Fibroblast of villous mesenchyme (primary cell): ENCODE measurements at regions not wholly inside any gene's neighbourhood (a gene's known extent, or its start where the extent isn't known, plus 50 kb on each side); places are given as distances from the start of the nearest gene placed in this dataset.

Experiments
- DNase-seq: peaks from one replicate; pipeline ENCODE4 v3.0.0-alpha.2; 2010; ENCODE audit warnings: low read depth
- H3K4me3 ChIP-seq: 2 replicates; pipeline ENCODE4 v1.5.1; 2011; ENCODE audit warnings: low read depth, mild to moderate bottlenecking, low read length
- CTCF ChIP-seq: IDR thresholded peaks from 2 replicates; pipeline ENCODE4 v1.5.1; 2012; ENCODE audit warnings: low read depth, mild to moderate bottlenecking, low read length; ENCODE audit not compliant: insufficient read depth

GRCh38 chr1:165062346-165062745, 294.2 kb downstream of the LMX1A start:
- no peak for TF ChIP-seq CTCF
- H3K4me3 ChIP-seq, result no peak overlapping the region
- no peak for DNase-seq

GRCh38 chr1:165060285-165060793, 296.2 kb downstream of the LMX1A start:
- DNase-seq, result no peak
- H3K4me3 ChIP-seq, result no peak overlapping the region
- no peak for TF ChIP-seq CTCF

GRCh38 chr1:165057956-165058355, 298.6 kb downstream of the LMX1A start:
- H3K4me3 ChIP-seq, result no peak overlapping the region
- no peak for DNase-seq
- TF ChIP-seq CTCF, result no peak

- TF ChIP-seq CTCF, result no peak
- peak; percentile 19 for DNase-seq
- H3K4me3 ChIP-seq, result no peak overlapping the region
These were observed 299.6 kb downstream of the LMX1A start for GRCh38 chr1:165056914-165057313.

GRCh38 chr1:165055581-165055980, 300.9 kb downstream of the LMX1A start:
- H3K4me3 ChIP-seq, result no peak overlapping the region
- DNase-seq, result no peak
- TF ChIP-seq CTCF, result no peak

GRCh38 chr1:165054627-165055026, 301.9 kb downstream of the LMX1A start:
- no peak for DNase-seq
- no peak overlapping the region for H3K4me3 ChIP-seq
- TF ChIP-seq CTCF, result no peak

- no peak overlapping the region for H3K4me3 ChIP-seq
- no peak for TF ChIP-seq CTCF
- DNase-seq, result no peak
These were observed 303.2 kb downstream of the LMX1A start for GRCh38 chr1:165053351-165053750.
